Activated CD4-positive, alpha-beta memory T cell treated with anti-CD3 and anti-CD28 coated beads, Interleukin-2, amount 10 ng/mL, durations not matched to agents 7 days and 5 days (primary cell): ENCODE measurements at regions not wholly inside any gene's neighbourhood (a gene's known extent, or its start where the extent isn't known, plus 50 kb on each side); places are given as distances from the start of the nearest gene placed in this dataset.
"Not testable (repeated sequence)": the region's sequence is repeated elsewhere in the genome, so short reads cannot be mapped to it uniquely, and the experiment has no call there.

ENCODE experiments used
- CTCF ChIA-PET: fragments of 350-600 bp; sonication (Branson Sonifier 250); formaldehyde crosslinking; loops from one replicate; lab custom pipeline; 2021; ENCODE audit warnings: antibody characterized with exemption, inconsistent platforms; lab: Charles Lee
- POLR2A ChIA-PET: fragments of 350-600 bp; sonication (Branson Sonifier 250); formaldehyde crosslinking; loops from one replicate; lab custom pipeline; 2021; ENCODE audit warnings: antibody characterized with exemption; lab: Charles Lee
- DNase-seq: peaks from one replicate; pipeline ENCODE4 v3.0.0-alpha.2; 2020
- H3K27ac Mint-ChIP-seq: one replicate; pipeline ENCODE4 v1.8.0; 2021; ENCODE audit warnings: mild to moderate bottlenecking, mixed read lengths
- H3K27me3 Mint-ChIP-seq: one replicate; pipeline ENCODE4 v1.8.0; 2021; ENCODE audit warnings: mixed read lengths
- H3K36me3 Mint-ChIP-seq: one replicate; pipeline ENCODE4 v1.8.0; 2021; ENCODE audit warnings: low read depth, mixed read lengths
- H3K4me1 Mint-ChIP-seq: one replicate; pipeline ENCODE4 v1.8.0; 2021; ENCODE audit warnings: mixed read lengths
- H3K4me3 Mint-ChIP-seq: one replicate; pipeline ENCODE4 v1.8.0; 2021; ENCODE audit warnings: mild to moderate bottlenecking, mixed read lengths
- H3K9me3 Mint-ChIP-seq: one replicate; pipeline ENCODE4 v1.8.0; 2021; ENCODE audit warnings: mixed read lengths

- H3K9me3 Mint-ChIP-seq, H3K27ac Mint-ChIP-seq, H3K4me1 Mint-ChIP-seq, H3K4me3 Mint-ChIP-seq, POLR2A ChIA-PET, H3K27me3 Mint-ChIP-seq, CTCF ChIA-PET, DNase-seq, H3K36me3 Mint-ChIP-seq: not testable (repeated sequence)
Measured at GRCh38 chr16:32187918-32188669, 65.0 kb upstream of the TP53TG3D start.

GRCh38 chr16:32202585-32202984, 50.5 kb upstream of the TP53TG3D start:
- H3K4me1 Mint-ChIP-seq, POLR2A ChIA-PET, H3K27me3 Mint-ChIP-seq, CTCF ChIA-PET, H3K4me3 Mint-ChIP-seq, H3K27ac Mint-ChIP-seq, H3K36me3 Mint-ChIP-seq, DNase-seq, H3K9me3 Mint-ChIP-seq: not testable (repeated sequence)
